HG03432 (cell line): ENCODE measurements at regions not wholly inside any gene's neighbourhood (a gene's known extent, or its start where the extent isn't known, plus 50 kb on each side); places are given as distances from the start of the nearest gene placed in this dataset.
"Not testable (repeated sequence)": the region's sequence is repeated elsewhere in the genome, so short reads cannot be mapped to it uniquely, and the experiment has no call there.

Experiments
- ATAC-seq: cut with Tn5 transposase; IDR thresholded peaks from one replicate; pipeline ENCODE4 v1.9.1; 2021; ENCODE audit warnings: mild to moderate bottlenecking, moderate library complexity; ENCODE audit not compliant: unreplicated experiment

- ATAC-seq, result no peak
These were observed 739.1 kb downstream of the DIAPH3 start for GRCh38 chr13:59424661-59425060.

DNA sequence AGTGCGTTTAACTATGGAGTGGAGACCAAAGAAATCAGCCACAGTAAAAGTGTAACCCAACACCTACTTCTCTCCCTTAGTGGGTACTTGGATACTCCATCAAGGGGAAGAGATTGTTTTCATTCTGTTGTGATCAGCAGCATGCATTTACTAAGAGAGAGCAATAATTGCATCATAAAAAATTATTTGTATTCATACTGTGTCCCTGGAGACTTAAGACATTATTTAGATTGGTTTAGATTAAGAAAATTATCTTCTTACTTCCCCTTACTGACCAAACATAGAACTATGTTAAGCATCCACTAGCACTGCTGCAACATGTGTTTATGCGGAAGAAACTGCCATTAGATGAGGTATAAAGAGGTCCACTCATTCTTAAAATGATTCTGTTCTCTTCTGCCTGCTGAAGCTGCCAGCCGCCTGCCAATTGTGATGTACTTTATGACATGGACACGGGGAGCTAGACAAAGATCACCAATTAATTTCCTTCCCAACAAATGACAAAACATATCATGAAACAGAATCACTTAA lies 738.5 kb downstream of the DIAPH3 start:
- no peak for ATAC-seq

GRCh38 chr13:59435024-59435423 lies 728.7 kb downstream of the DIAPH3 start:
- no peak for ATAC-seq

GRCh38 chr13:59437544-59438301 lies 726.0 kb downstream of the DIAPH3 start:
- ATAC-seq, result no peak

DNA sequence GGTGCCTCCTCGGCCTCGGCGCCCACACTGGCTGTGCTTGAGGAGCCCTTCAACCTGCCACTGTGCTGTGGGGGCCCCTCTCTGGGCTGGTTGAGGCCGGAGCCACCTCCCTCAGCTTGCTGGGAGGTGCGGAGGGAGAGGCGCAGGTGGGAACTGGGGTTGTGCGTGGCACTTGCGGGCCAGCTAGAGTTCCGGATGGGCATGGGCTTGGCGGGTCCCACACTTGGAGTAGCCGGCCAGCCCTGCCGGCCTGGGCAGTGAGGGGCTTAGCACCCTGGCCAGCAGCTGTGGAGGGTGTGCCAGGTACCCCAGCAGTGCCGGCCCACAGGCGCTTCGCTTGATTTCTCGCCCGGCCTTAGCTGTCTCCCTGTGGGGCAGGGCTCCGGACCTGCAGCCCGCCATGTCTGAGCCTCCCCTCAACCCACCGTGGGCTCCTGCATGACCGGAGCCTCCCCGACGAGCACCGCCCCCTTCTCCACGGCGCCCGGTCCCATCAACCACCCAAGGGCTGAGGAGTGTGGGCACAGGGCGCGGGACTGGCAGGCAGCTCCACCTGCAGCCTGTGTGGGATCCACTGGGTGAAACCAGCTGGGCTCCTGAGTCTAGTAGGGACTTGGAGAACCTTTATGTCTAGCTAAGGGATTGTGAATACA lies 723.8 kb downstream of the DIAPH3 start:
- ATAC-seq, result no peak

DNA sequence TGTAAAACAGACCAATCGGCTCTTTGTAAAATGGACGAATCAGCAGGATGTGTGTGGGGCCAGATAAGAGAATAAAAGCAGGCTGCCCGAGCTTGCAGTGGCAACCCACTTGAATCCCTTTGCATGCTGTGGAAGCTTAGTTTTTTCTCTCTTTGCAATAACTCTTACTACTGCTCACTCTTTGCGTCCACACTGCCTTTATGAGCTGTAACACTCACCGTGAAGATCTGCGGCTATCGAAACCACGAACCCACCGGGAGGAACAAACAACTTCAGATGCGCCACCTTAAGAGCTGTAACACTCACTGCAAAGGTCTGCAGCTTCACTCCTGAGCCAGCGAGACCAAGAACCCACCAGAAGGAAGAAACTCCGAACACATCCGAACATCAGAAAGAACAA lies 722.7 kb downstream of the DIAPH3 start:
- not testable (repeated sequence) for ATAC-seq

GRCh38 chr13:59441596-59442280 lies 722.0 kb downstream of the DIAPH3 start:
- no peak for ATAC-seq

DNA sequence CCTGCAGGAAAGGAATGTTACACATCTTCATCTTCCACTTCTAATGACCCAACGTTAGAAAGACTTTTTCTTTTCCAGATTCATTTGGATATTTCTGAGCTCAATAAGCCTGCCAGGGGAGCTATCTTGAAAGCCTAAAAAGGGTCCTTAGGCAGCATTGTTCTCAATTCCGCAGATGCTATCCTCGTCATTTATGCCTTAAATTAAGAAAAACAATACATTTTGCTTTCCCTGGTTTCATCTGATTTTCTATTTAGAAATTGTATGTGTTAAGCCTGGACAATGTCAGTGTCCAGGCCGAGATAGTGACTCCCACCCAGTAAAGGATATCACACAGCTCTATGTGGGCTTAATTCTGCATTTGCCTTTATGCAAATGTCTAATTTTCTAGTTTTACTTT lies 721.3 kb downstream of the DIAPH3 start:
- ATAC-seq, result no peak

DNA sequence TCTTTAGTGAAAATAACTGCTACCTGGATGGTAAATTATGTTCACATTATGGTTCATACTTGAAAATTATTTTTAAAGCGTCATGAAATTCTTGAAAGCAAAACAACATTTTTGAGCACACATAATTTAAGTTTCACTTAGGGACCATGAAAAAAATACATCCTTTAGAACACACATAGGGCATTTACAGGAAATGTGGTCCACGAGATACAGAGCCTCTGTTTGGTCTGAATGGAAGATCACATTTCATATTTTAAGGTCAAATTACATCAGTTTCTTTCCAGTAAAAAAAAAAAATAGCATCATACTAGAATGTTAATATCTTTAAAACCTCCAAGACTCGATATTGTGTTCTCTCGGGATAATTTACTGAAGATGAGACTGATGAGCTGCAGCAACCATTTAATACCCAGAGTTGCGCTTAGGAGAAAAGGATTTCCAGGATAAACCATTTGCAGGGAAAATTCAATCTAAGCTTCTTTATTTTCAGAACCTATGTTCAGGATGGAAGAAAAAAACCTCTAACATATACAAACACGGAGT lies 720.7 kb downstream of the DIAPH3 start:
- ATAC-seq, result no peak

- no peak for ATAC-seq
These were observed 719.4 kb downstream of the DIAPH3 start for GRCh38 chr13:59444210-59444857.

DNA sequence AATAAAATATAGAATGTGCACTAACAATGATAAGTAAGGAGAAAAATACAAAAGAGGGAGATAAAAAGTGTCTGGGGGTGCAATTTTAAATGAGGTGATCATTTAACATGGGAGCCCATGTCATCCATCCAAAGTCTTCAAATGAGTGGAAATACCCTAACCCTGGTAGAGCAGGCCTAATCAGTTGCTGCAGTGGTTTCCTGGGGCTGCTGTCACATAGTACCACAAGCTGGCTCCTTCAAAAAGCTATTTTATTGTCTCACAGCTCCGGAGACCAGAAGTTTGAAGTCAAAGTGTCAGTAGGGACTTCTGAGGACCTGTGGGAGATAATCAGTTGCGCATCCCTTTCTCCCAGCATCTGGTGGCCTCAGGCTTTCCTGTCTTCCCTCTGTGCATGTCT lies 717.9 kb downstream of the DIAPH3 start:
- no peak for ATAC-seq

- ATAC-seq, result no peak
These were observed 717.3 kb downstream of the DIAPH3 start for GRCh38 chr13:59446391-59446790.

GRCh38 chr13:59447031-59447430 lies 716.7 kb downstream of the DIAPH3 start:
- no peak for ATAC-seq

DNA sequence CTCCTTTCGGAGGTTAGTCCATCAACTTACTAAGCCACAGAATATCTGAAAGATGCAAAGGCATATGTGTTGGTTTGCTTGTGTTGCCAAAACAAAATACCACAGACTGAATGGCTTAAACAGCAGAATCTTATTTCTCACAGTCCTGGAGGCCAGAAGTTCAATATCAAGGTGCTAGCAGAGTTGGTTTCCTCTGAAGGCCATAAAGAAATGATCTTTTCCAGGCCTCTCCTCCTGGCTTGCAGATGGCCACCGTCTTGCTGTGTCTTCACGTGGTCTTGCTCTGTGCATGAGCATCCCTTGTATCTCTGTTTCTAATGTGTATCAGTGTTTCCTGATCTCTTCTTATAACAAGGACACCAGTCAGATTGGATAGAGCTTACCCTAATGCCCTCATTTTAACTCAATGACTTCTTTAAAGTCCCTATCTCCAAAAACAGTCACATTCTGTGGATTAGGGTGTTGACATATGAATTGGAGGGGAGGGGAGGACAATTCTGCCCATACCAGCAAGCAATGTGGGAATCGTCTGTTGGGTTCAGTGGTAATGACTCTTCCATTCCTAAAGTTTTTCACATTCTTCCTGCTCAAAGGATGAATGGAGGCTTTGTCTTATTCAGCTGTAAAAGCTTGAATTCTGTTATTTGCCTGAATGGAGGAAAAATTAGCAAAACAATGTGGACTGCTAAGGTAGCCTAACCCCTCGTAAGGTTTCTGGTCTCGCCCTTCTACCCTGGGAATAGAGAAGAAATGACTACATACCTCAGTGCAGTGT lies 715.7 kb downstream of the DIAPH3 start:
- ATAC-seq, result no peak

DNA sequence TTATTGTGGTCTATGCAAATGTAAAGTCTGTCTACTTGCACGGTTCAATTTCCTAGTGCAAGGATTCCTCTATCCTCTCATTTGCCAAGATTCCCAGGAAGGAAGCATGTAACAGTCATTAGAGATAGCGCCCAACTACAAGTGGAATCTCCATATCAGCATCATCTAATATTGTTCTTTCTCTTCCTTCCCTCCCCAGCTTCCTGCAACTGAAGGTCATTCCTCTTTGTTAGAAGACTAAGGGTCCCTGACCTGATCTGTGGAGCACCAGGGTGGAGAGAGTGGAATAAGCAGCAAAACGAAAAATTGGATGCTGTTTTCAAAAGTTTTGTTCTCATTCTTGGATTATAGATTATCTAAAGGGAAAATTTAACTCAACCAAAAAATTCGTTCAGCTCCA lies 714.0 kb downstream of the DIAPH3 start:
- ATAC-seq, result no peak

GRCh38 chr13:59450229-59450628 lies 713.5 kb downstream of the DIAPH3 start:
- ATAC-seq, result no peak

DNA sequence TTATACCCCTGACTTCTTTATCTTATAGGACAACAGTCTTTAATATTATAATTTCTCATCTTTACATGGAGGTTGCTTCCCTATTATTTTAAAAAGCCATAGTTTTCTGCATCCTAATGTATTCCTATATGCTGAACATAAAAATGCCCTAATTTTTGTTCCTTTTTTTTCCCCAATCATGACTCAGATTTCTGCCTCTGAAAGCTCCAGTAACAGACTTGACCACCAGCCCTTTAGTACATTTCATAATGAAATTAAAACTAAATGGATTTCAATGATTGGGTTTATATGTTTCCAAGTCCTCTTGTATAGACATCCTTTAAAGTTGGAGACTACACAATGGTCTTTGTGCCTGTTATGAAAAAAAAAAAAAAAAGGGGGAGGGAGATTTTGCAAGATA lies 712.5 kb downstream of the DIAPH3 start:
- no peak for ATAC-seq

DNA sequence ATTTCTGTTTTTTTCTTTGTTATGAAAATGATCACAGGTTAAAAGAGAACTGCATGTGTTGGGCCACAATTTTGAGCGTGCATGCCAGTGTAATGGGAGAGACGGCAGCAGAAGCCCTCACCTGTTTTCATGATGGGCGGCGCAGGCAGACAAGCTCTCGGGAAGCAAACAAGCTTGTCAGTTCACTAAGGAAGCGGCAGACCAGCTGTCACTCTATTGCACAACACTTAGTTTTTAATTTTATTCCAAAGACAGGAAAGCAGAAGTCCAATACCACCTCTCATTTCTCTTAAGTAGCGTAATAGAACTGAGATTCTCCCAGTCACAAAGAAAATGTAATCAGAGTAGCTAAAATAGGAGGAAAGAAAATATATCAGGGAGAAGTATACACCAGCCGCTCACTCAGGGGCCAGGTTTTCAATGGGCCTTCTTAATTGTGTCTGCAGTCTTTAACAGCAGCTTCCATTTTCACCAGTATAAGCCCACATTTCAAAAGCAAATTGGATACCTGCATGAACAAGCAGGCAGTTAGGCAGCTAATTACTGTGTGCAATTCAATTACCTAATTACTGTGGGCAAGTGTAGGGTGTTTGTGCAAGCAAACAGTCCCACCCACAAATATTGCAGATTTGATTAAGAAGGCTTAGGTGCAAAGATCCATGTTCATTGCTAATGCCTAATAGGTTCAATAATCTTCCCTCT lies 711.4 kb downstream of the DIAPH3 start:
- no peak for ATAC-seq

DNA sequence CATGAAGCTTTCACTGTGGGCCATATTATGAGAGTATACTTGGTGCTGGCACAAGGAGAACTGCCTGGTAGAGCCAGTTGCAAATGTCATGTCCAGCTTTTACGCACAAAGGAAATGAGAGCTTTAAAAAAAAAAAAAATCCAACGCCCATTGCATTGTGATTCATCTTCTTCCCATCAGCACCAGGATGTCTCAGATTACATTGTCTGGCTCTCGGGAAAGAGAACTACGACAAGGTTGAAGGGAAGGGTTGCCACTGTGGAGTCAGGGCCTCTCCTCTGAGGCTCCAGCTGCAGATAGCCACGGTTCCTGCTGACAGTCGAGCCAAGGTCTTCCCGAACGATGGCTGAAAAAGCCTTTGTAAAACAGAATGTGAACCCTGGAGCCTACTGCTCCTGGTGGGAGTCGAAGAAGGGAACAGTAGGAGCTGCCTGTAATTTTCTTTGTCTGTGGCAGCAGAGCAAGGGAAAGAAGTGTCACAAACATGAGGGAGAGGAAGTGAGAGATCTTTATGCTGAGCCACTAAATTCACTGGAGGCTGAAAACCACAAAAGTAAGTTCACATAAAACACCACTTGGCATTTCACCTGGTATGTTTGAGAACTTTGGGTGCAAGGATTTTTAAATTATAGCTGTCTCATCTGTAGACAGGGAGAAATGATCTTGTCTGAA lies 704.7 kb downstream of the DIAPH3 start:
- ATAC-seq, result no peak
